Upper lobe of right lung (tissue), 1 donor: ENCODE measurements at regions not wholly inside any gene's neighbourhood (a gene's known extent, or its start where the extent isn't known, plus 50 kb on each side); places are given as distances from the start of the nearest gene placed in this dataset.

Source experiments
- ATAC-seq: fragments of 200-7000 bp; cut with Tn5 transposase; one replicate; pipeline ENCODE4 v1.9.1; 2020; ENCODE audit warnings: mild to moderate bottlenecking, moderate library complexity
- DNase-seq: peaks from one replicate; pipeline ENCODE4 v3.0.0-alpha.2; 2020
- H3K27ac ChIP-seq: fragments of 200-600 bp; one replicate; pipeline ENCODE4 v1.8.0; 2022
- H3K27me3 ChIP-seq: fragments of 200-600 bp; one replicate; pipeline ENCODE4 v1.8.0; 2022; ENCODE audit warnings: mild to moderate bottlenecking
- H3K36me3 ChIP-seq: fragments of 200-600 bp; one replicate; pipeline ENCODE4 v1.8.0; 2022
- H3K4me1 ChIP-seq: fragments of 200-600 bp; one replicate; pipeline ENCODE4 v1.8.0; 2022
- H3K4me3 ChIP-seq: fragments of 200-600 bp; one replicate; pipeline ENCODE4 v1.8.0; 2022; ENCODE audit warnings: mild to moderate bottlenecking
- H3K9me3 ChIP-seq: fragments of 200-600 bp; one replicate; pipeline ENCODE4 v1.8.0; 2022
- CTCF ChIP-seq: fragments of 200-600 bp; IDR thresholded peaks from one replicate; pipeline ENCODE4 v1.8.0; 2022; ENCODE audit warnings: antibody characterized with exemption
- intact Hi-C: fragments of 100-400 bp; cut with DNase I; formaldehyde crosslinking; loops from one replicate; pipeline ENCODE4 v1.11.0; 2022
- donor health status: DM: no; HTN: yes; CAD: no; lungs with severe emphysema.

- Histone ChIP-seq H3K4me1 (no peaks in the 10 kb centered on the region), H3K4me3 (no peak overlapping the region), H3K36me3 (no peaks in the 10 kb centered on the region), H3K27ac (no peak overlapping the region), H3K9me3 (no peaks in the 10 kb centered on the region), H3K27me3 (no peaks in the 10 kb centered on the region)
- no peak for TF ChIP-seq CTCF
- DNase-seq (no peak), ATAC-seq (no peak)
- intact Hi-C loops = no loop called here
Observed at GRCh38 chr5:62111428-62111827, 194.6 kb upstream of the KIF2A start.

- Histone ChIP-seq H3K36me3 (no peaks in the 10 kb centered on the region), H3K27ac (no peak overlapping the region), H3K4me1 (no peaks in the 10 kb centered on the region), H3K27me3 (no peaks in the 10 kb centered on the region), H3K4me3 (no peak overlapping the region), H3K9me3 (no peaks in the 10 kb centered on the region)
- intact Hi-C loops = no loop called here
- TF ChIP-seq CTCF = no peak
- DNase-seq (no peak), ATAC-seq (no peak)
Observed at GRCh38 chr5:62112689-62113228, 193.2 kb upstream of the KIF2A start.

DNA sequence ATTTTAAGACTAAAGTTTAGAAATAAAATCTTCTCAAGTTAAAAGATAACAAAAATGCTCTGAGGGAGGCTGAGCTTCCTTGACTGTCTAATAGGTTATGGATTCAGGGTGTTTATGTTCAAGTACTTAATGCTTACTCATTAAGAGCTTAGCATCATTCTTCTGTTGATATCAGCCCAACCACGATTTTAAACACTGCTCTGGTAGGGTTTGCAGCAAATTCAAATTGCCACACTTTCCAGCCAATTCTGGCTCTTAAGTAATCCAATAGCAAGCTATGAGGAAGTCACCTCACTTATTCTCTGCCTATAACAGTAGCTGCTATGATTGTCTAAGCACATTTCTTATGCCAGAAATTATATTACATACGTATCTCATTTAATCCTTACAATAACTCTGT is 191.0 kb upstream of the KIF2A start:
- no peaks in the 10 kb centered on the region for H3K27me3 ChIP-seq
- intact Hi-C loops = no loop called here
- DNase-seq = no peak
- H3K36me3 ChIP-seq = no peaks in the 10 kb centered on the region
- ATAC-seq = no peak
- no peak overlapping the region for H3K27ac ChIP-seq
- no peaks in the 10 kb centered on the region for H3K4me1 ChIP-seq
- no peaks in the 10 kb centered on the region for H3K9me3 ChIP-seq
- H3K4me3 ChIP-seq = no peak overlapping the region
- no peak for TF ChIP-seq CTCF

DNA sequence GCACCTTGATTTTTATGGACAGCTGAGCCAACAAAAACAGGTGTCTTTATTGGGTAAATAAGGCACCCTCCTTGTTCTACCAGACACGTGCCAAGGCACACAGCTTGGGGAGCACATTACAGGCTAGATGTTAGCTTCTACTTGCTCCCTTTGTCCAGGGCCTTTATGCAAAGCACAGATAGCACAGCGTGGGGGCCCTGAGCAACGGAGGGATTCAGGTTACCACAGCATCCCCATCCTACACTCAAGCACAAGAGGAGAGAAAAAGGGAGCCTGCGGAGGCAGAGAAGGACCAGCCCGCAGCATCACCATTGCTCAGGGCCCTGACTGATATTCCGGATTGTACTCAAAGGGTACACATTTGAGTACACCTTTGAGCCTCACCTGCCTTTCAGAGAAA is 181.7 kb upstream of the KIF2A start:
- Histone ChIP-seq H3K36me3 (no peaks in the 10 kb centered on the region), H3K4me3 (no peak overlapping the region), H3K27ac (no peak overlapping the region), H3K27me3 (no peaks in the 10 kb centered on the region), H3K9me3 (no peaks in the 10 kb centered on the region), H3K4me1 (no peaks in the 10 kb centered on the region)
- intact Hi-C loops = no loop called here
- DNase-seq (no peak), ATAC-seq (no peak)
- TF ChIP-seq CTCF = no peak

DNA sequence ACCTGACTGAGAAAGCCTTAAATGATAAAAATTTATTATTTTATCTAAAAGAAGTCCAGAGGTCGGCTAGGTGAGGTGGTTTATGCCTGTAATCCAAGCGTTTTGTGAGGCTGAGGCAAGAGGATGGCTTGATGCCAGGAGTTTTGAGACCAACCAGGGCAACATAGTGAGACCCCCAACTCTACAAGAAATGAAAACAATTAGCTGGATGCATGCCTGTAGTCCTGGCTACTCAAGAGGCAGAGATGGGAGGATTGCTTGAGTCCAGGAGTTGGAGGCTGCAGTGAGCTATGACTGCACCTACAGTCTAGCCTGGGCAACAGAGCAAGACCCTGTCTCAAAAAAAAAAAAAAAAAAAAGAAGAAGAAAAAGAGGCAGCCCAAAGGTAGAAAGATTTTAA is 179.9 kb upstream of the KIF2A start:
- DNase-seq = no peak
- ATAC-seq = no peak
- TF ChIP-seq CTCF = no peak
- no peaks in the 10 kb centered on the region for H3K36me3 ChIP-seq
- intact Hi-C loops = no loop called here
- H3K4me1 ChIP-seq = no peaks in the 10 kb centered on the region
- H3K9me3 ChIP-seq = no peaks in the 10 kb centered on the region
- H3K27ac ChIP-seq = no peak overlapping the region
- no peak overlapping the region for H3K4me3 ChIP-seq
- no peaks in the 10 kb centered on the region for H3K27me3 ChIP-seq

DNA sequence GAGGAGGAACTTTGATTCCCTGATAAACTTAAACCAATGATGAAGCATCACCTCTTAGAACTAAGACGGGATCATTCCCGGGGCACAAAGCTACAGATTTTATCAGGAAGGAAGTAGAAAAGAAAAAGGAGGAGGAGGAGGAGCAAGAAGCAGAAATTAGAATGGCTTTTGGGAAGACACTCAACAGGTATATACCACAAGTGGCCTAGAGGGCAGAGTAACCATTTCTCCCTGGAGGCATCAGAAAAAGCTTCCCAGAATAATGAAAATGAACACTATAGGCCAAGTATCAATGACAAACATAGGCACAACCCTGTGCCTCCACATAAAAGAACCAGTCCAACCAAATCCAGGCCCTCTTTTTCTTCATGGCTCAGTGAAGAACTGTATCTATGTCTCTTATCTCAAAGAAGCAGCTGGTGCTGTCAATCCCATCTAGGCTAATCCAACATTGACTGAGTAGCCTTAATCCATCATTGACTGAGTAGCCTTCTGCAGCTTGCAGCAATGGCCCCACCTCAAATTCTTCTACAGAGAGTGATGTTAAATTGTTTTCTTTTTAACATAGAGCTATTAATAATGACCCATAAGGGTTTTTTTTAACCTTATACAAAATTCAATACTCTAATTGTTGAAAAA is 178.8 kb upstream of the KIF2A start:
- no peaks in the 10 kb centered on the region for H3K4me1 ChIP-seq
- no peaks in the 10 kb centered on the region for H3K27me3 ChIP-seq
- H3K4me3 ChIP-seq = no peak overlapping the region
- intact Hi-C loops = no loop called here
- ATAC-seq (no peak), DNase-seq (no peak)
- no peaks in the 10 kb centered on the region for H3K36me3 ChIP-seq
- H3K27ac ChIP-seq = no peak overlapping the region
- no peaks in the 10 kb centered on the region for H3K9me3 ChIP-seq
- TF ChIP-seq CTCF = no peak
